MM.1S (cell line): ENCODE measurements at regions not wholly inside any gene's neighbourhood (a gene's known extent, or its start where the extent isn't known, plus 50 kb on each side); places are given as distances from the start of the nearest gene placed in this dataset.

Experiments used
- DNase-seq: peaks from one replicate; pipeline ENCODE4 v3.0.0-alpha.2; 2015
- H2AFZ ChIP-seq: fragments of 300-600 bp; sonication (generic); 2 replicates; pipeline ENCODE4 v1.6.0; 2016; ENCODE audit warnings: antibody characterized with exemption, low read length
- H3F3A ChIP-seq: fragments of 300-600 bp; sonication (generic); 2 replicates; pipeline ENCODE4 v1.6.1; 2016; ENCODE audit warnings: mild to moderate bottlenecking, antibody characterized with exemption, low read length, moderate library complexity, mixed read lengths; ENCODE audit not compliant: insufficient read depth
- H3K27ac ChIP-seq: fragments of 300-600 bp; sonication (generic); 2 replicates; pipeline ENCODE4 v1.5.1; 2016; ENCODE audit warnings: mild to moderate bottlenecking, low read length
- H3K27me3 ChIP-seq: fragments of 300-600 bp; sonication (generic); replicated peaks from 2 replicates; pipeline ENCODE4 v1.6.0; 2016; ENCODE audit warnings: low read length; ENCODE audit not compliant: insufficient read depth
- H3K36me3 ChIP-seq: fragments of 300-600 bp; sonication (generic); replicated peaks from 2 replicates; pipeline ENCODE4 v1.6.1; 2016; ENCODE audit warnings: mild to moderate bottlenecking, low read length, mixed read lengths; ENCODE audit not compliant: insufficient read depth
- H3K4me1 ChIP-seq: fragments of 300-600 bp; sonication (generic); 2 replicates; pipeline ENCODE4 v1.6.1; 2016; ENCODE audit warnings: low read length, mixed read lengths
- H3K4me2 ChIP-seq: fragments of 300-600 bp; sonication (generic); 2 replicates; pipeline ENCODE4 v1.6.0; 2016; ENCODE audit warnings: low read depth, low read length
- H3K4me3 ChIP-seq: fragments of 300-600 bp; sonication (generic); 2 replicates; pipeline ENCODE4 v1.5.1; 2016; ENCODE audit warnings: low read length, mixed read lengths
- H3K79me2 ChIP-seq: fragments of 300-600 bp; sonication (generic); 2 replicates; pipeline ENCODE4 v1.6.1; 2016; ENCODE audit warnings: mixed run types, low read length, mixed read lengths
- H3K9ac ChIP-seq: fragments of 300-600 bp; sonication (generic); 2 replicates; pipeline ENCODE4 v1.6.1; 2016; ENCODE audit warnings: low read length, mixed read lengths
- H3K9me2 ChIP-seq: fragments of 300-600 bp; sonication (generic); replicated peaks from 2 replicates; pipeline ENCODE4 v1.6.1; 2016; ENCODE audit warnings: mild to moderate bottlenecking, low read length, mixed read lengths; ENCODE audit not compliant: insufficient read depth
- H3K9me3 ChIP-seq: fragments of 300-600 bp; sonication (generic); replicated peaks from 2 replicates; pipeline ENCODE4 v1.6.1; 2016; ENCODE audit warnings: mild to moderate bottlenecking, low read length, mixed read lengths; ENCODE audit not compliant: insufficient read depth
- H4K20me1 ChIP-seq: fragments of 300-600 bp; sonication (generic); 2 replicates; pipeline ENCODE4 v1.6.1; 2016; ENCODE audit warnings: mild to moderate bottlenecking, low read length, moderate library complexity, mixed read lengths; ENCODE audit not compliant: insufficient read depth
- EZH2 ChIP-seq: fragments of 300-600 bp; sonication (generic); optimal IDR thresholded peaks from 2 replicates; pipeline ENCODE3; 2017; ENCODE audit warnings: low read depth, mild to moderate bottlenecking, antibody characterized with exemption, low read length, mixed read lengths
- EZH2phosphoT487 ChIP-seq: fragments of 300-600 bp; sonication (generic); IDR thresholded peaks from 2 replicates; pipeline ENCODE4 v1.6.1; 2018; ENCODE audit warnings: antibody characterized with exemption, low read length
- TF ChIP-seq, protein P1 (sequence below): fragments of 300-600 bp; sonication (generic); IDR thresholded peaks from 2 replicates; pipeline ENCODE4 v1.5.1; 2016; ENCODE audit warnings: antibody characterized with exemption, low read length, mixed read lengths

DNA sequence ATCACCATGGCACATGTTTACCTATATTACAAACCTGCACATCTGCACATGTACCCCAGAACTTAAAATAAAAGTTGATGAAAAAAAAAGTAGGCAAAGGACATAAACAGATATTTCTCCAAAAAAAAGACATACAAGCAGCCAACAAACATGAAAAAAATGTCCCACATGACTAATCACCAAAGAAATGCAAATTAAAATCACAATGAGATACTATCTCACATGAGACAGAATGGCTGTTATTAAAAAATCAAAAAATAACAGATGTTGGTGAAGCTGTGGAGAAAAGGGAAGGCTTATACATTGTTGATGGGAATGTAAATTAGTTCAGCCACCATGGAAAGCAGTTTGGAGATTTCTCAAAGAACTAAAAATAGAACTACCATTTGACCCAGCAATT is 68.0 kb upstream of the FAR2 start:
- Histone ChIP-seq H3K9ac (no peak overlapping the region), H3K79me2 (no peaks in the 10 kb centered on the region), H3K27me3 (no peaks in the 10 kb centered on the region), H3K4me1 (no peaks in the 10 kb centered on the region), H4K20me1 (no peaks in the 10 kb centered on the region), H3K27ac (no peak overlapping the region), H2AFZ (no peak overlapping the region), H3K4me3 (no peak overlapping the region), H3F3A (no peaks in the 10 kb centered on the region), H3K36me3 (no peaks in the 10 kb centered on the region), H3K9me3 (no peaks in the 10 kb centered on the region), H3K4me2 (no peak overlapping the region), H3K9me2 (no peaks in the 10 kb centered on the region)
- DNase-seq: no peak
- TF ChIP-seq EZH2phosphoT487 (no peak), EZH2 (no peak)
- TF ChIP-seq, protein P1, sequence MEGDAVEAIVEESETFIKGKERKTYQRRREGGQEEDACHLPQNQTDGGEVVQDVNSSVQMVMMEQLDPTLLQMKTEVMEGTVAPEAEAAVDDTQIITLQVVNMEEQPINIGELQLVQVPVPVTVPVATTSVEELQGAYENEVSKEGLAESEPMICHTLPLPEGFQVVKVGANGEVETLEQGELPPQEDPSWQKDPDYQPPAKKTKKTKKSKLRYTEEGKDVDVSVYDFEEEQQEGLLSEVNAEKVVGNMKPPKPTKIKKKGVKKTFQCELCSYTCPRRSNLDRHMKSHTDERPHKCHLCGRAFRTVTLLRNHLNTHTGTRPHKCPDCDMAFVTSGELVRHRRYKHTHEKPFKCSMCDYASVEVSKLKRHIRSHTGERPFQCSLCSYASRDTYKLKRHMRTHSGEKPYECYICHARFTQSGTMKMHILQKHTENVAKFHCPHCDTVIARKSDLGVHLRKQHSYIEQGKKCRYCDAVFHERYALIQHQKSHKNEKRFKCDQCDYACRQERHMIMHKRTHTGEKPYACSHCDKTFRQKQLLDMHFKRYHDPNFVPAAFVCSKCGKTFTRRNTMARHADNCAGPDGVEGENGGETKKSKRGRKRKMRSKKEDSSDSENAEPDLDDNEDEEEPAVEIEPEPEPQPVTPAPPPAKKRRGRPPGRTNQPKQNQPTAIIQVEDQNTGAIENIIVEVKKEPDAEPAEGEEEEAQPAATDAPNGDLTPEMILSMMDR: no peak

DNA sequence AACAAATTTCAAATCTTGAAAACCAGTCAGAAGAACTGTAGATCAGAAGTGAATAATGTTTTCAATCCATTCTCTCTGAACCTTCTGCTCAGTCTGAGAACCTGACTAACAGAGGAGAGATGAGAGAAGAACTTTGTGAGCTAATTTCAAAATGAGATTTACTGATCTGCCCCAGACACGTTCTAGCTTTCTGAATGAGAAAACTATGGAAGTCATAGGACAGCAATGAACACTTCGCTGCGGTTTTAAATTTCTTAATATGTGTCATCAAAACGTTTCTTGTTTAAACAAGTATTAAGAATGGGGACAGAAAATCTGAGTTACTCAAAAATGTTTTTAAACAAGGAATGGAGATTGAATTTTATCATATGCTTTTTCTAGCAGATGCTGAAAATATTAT is 66.6 kb upstream of the FAR2 start:
- no peaks in the 10 kb centered on the region for H3F3A ChIP-seq
- no peak overlapping the region for H3K4me2 ChIP-seq
- H3K27me3 ChIP-seq: no peaks in the 10 kb centered on the region
- TF ChIP-seq EZH2 (no peak), EZH2phosphoT487 (no peak)
- TF ChIP-seq, protein P1: no peak
- H3K36me3 ChIP-seq: no peaks in the 10 kb centered on the region
- no peaks in the 10 kb centered on the region for H3K79me2 ChIP-seq
- no peaks in the 10 kb centered on the region for H4K20me1 ChIP-seq
- no peak for DNase-seq
- H3K9me2 ChIP-seq: no peaks in the 10 kb centered on the region
- no peak overlapping the region for H3K4me3 ChIP-seq
- H3K9me3 ChIP-seq: no peaks in the 10 kb centered on the region
- H3K4me1 ChIP-seq: no peaks in the 10 kb centered on the region
- H3K27ac ChIP-seq: no peak overlapping the region
- H2AFZ ChIP-seq: no peak overlapping the region
- H3K9ac ChIP-seq: no peak overlapping the region

DNA sequence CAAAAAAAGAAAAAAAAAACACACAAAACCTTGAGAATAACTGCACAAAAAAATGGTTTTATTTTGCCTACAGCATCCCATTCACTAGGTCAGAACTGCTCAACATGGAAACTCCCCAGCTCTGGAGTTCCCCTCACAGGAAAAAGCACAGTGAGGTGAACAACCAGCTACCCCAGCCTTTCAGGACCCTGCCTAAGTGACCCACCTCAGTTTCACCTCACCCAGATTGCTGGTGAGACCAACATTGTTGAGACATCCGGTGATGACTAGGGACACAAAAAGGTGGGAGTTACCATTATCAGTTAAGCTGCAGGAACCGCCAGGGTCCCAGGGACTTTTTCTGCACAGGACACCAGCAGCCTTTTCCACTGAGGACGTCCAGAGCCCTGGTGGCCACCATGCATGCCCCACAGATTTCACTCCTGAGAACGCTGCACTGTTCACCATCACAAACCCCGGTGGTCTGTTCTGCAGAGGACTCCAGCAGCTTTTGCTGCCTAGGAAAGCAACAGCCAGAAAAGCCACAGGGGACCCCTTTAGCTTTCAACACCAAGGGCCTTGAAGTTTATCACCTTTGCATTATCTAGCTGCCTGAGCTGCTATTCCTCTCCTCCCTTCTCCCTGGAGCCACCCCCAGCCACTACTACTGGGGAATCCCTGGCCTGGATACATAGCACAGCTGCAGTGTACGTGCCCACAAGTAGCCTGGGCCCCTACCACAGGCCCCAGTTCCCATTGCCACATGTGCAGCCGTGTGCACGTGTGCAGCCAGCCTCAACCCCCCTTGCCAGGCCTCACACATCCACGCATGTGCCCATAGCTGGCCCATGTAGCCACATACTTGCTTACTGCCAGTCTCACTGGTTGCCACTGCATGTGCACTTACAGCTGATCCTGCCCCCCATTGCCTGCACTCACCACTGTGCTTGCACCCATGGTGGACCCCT is 62.5 kb upstream of the FAR2 start:
- Histone ChIP-seq H3K27me3 (no peaks in the 10 kb centered on the region), H3K9ac (no peak overlapping the region), H3K27ac (no peak overlapping the region), H3K9me2 (no peaks in the 10 kb centered on the region), H2AFZ (no peak overlapping the region), H3F3A (no peaks in the 10 kb centered on the region), H3K36me3 (no peaks in the 10 kb centered on the region), H3K4me2 (no peak overlapping the region), H4K20me1 (no peaks in the 10 kb centered on the region), H3K4me3 (no peak overlapping the region), H3K4me1 (no peaks in the 10 kb centered on the region), H3K9me3 (no peaks in the 10 kb centered on the region), H3K79me2 (no peaks in the 10 kb centered on the region)
- no peak for DNase-seq
- TF ChIP-seq, protein P1: no peak
